RWPE1 (cell line): ENCODE measurements at regions not wholly inside any gene's neighbourhood (a gene's known extent, or its start where the extent isn't known, plus 50 kb on each side); places are given as distances from the start of the nearest gene placed in this dataset.
"Not testable (repeated sequence)": the region's sequence is repeated elsewhere in the genome, so short reads cannot be mapped to it uniquely, and the experiment has no call there.

Experiments
- CTCF ChIA-PET: fragments of 350-600 bp; sonication (Branson Sonifier 250); formaldehyde crosslinking; extraction: SDS; loops from one replicate; lab custom pipeline; 2021; lab: Yijun Ruan, JAX
- POLR2A ChIA-PET: fragments of 400-600 bp; formaldehyde crosslinking; extraction: SDS; loops from one replicate; lab custom pipeline; 2020; ENCODE audit warnings: antibody characterized with exemption; ENCODE audit not compliant: low non-redundant PET; lab: Yijun Ruan, JAX
- DNase-seq: peaks from one replicate; pipeline ENCODE4 v3.0.0; 2012; ENCODE audit warnings: low spot score
- H3K27ac ChIP-seq: fragments of 450-650 bp; 2 replicates; pipeline ENCODE4 v1.5.1; 2017
- TF ChIP-seq, protein P1 (sequence below): fragments of 450-650 bp; conservative IDR thresholded peaks from 2 replicates; pipeline ENCODE4 v1.5.1; 2017; ENCODE audit warnings: low read depth, mild to moderate bottlenecking

DNA sequence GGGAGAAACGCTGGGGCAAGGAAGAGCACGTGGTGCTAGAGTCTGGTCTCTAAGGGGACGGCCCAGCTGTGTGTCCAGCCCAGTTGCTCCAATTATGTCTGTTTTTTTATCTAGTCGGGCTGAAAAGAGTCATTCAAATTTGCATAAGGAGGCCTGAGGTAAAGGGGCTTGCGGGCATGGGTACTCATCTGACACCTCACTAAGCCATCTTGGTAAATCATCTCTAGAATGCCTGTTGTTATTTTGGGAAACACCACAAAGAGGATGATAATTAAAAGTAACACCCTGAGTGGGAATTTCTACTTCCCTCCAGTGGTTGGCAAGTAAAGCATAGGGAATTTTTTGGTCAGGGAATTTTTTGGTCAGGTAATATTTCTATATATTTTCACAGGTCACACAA lies 196.1 kb upstream of the ALG10B start:
- POLR2A ChIA-PET, result no interaction called here
- DNase-seq, result no peak
- CTCF ChIA-PET, result no interaction called here
- H3K27ac ChIP-seq, result no peak overlapping the region
- TF ChIP-seq, protein P1, sequence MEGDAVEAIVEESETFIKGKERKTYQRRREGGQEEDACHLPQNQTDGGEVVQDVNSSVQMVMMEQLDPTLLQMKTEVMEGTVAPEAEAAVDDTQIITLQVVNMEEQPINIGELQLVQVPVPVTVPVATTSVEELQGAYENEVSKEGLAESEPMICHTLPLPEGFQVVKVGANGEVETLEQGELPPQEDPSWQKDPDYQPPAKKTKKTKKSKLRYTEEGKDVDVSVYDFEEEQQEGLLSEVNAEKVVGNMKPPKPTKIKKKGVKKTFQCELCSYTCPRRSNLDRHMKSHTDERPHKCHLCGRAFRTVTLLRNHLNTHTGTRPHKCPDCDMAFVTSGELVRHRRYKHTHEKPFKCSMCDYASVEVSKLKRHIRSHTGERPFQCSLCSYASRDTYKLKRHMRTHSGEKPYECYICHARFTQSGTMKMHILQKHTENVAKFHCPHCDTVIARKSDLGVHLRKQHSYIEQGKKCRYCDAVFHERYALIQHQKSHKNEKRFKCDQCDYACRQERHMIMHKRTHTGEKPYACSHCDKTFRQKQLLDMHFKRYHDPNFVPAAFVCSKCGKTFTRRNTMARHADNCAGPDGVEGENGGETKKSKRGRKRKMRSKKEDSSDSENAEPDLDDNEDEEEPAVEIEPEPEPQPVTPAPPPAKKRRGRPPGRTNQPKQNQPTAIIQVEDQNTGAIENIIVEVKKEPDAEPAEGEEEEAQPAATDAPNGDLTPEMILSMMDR, result no peak

DNA sequence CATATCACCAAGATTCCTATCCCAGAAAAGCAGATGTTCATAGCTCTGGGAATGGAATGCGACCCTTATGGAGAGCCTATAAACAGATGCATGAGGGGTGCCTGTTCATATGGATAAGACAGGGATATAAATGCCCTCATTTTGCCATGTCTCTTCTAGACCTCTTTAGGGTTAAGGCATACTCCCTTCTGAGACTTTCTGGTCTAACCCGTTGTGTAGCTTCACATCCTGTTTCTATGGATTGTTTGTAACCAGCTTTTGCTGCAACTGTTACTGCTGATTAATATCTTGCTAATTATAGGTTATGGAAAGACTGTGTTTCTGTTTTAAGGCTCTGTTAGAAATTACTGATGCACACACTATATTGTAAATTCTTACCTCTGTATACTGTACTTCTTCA lies 193.5 kb upstream of the ALG10B start:
- CTCF ChIA-PET, POLR2A ChIA-PET, DNase-seq, H3K27ac ChIP-seq: not testable (repeated sequence)

GRCh38 chr12:38123566-38124246 lies 192.9 kb upstream of the ALG10B start:
- CTCF ChIA-PET, result no interaction called here
- POLR2A ChIA-PET, result no interaction called here

GRCh38 chr12:38124247-38125012 lies 192.1 kb upstream of the ALG10B start:
- no peak for DNase-seq
- POLR2A ChIA-PET, result no interaction called here
- TF ChIP-seq, protein P1, result no peak
- CTCF ChIA-PET, result no interaction called here
- no peak overlapping the region for H3K27ac ChIP-seq

More at GRCh38 chr12:38123566-38124246, 192.9 kb upstream of the ALG10B start:
- TF ChIP-seq, protein P1, result no peak
- H3K27ac ChIP-seq, result no peak overlapping the region
- DNase-seq, result no peak

DNA sequence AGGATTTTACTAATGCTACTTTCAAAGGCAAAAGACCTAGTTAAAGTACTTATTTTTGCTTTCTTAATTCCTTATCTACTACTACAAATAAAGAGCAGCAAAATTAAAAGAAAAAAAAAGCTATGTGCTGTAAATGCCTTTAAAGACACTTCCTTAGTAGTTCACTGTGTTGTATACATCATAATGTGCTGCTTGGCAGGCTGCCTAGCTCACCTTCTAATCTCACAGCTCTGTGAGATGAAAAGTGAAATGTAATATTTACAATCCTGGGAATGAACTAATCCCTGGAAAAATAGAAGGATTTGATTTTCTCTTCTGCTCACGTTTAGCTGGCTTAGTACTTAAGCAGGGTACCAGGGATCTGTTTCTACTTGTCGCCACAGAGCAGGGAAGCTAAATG lies 184.4 kb upstream of the ALG10B start:
- no peak overlapping the region for H3K27ac ChIP-seq
- CTCF ChIA-PET, result no interaction called here
- POLR2A ChIA-PET, result no interaction called here
- TF ChIP-seq, protein P1, result no peak
- no peak for DNase-seq

- TF ChIP-seq, protein P1, result no peak
- POLR2A ChIA-PET, result no interaction called here
- DNase-seq, result no peak
- CTCF ChIA-PET, result interaction anchor here (1.0 kb wide), 1 partner anchor 11 kb away, joined by 3 read pairs; no protein-coding TSS in a partner anchor
- H3K27ac ChIP-seq, result no peak overlapping the region
These were observed 179.3 kb upstream of the ALG10B start for GRCh38 chr12:38137287-38137686.

DNA sequence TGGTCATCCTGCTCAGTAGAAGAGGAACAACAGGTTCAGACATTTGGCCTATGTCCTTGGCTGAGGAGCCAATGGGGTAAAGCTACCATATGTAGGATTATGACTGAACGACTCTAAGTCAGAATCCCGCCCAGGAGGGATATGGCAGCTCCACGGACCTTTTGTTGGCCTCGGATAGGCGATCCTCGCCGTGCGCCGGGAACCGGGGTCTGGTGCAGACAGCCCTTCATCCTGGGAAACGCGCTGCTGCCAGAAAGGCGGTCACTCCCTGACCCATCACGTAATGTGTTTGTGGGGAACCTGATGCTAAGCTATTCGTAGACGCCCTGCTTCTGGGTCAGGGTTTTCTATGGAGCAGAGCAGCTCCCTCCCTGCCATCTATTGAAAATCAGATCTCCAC lies 178.9 kb upstream of the ALG10B start:
- DNase-seq, result no peak
- ChIA-PET CTCF (interaction anchor here (1.0 kb wide), 1 partner anchor 12 kb away, joined by 3 read pairs; no protein-coding TSS in a partner anchor), POLR2A (no interaction called here)
- H3K27ac ChIP-seq, result no peak overlapping the region
- TF ChIP-seq, protein P1, result no peak
